ACHN (cell line): ENCODE measurements at regions not wholly inside any gene's neighbourhood (a gene's known extent, or its start where the extent isn't known, plus 50 kb on each side); places are given as distances from the start of the nearest gene placed in this dataset.
"Not testable (repeated sequence)": the region's sequence is repeated elsewhere in the genome, so short reads cannot be mapped to it uniquely, and the experiment has no call there.

Experiments
- DNase-seq: peaks from one replicate; pipeline ENCODE4 v3.0.0-alpha.2; 2015
- in situ Hi-C: cut with HindIII; loops from 2 replicates; pipeline ENCODE4 v1.10.0; 2017; ENCODE audit warnings: low sequenced_read_pairs, low pct_ligation_motif_present, low pct_unique_long_range_greater_than_20kb

- DNase-seq: no peak
- in situ Hi-C loops: no loop called here
Observed at GRCh38 chr2:115904516-115904915, 1462.1 kb downstream of the DPP10 start.

GRCh38 chr2:115908731-115909130 lies 1466.3 kb downstream of the DPP10 start:
- DNase-seq: no peak
- in situ Hi-C loops: no loop called here

- in situ Hi-C loops: no loop called here
- peak; percentile 31 for DNase-seq
Observed at GRCh38 chr2:115910270-115910669, 1467.8 kb downstream of the DPP10 start.

GRCh38 chr2:115913921-115914320 lies 1471.5 kb downstream of the DPP10 start:
- no peak for DNase-seq
- in situ Hi-C loops: no loop called here

GRCh38 chr2:115921541-115921940 lies 1479.1 kb downstream of the DPP10 start:
- in situ Hi-C loops: no loop called here
- no peak for DNase-seq

GRCh38 chr2:115939902-115940301 lies 1497.5 kb downstream of the DPP10 start:
- no peak for DNase-seq

GRCh38 chr2:115942800-115943199 lies 1500.4 kb downstream of the DPP10 start:
- no peak for DNase-seq
- in situ Hi-C loops: no loop called here

More at GRCh38 chr2:115939902-115940301, 1497.5 kb downstream of the DPP10 start:
- in situ Hi-C loops: no loop called here

GRCh38 chr2:115946341-115946740 lies 1503.9 kb downstream of the DPP10 start:
- in situ Hi-C loops: no loop called here
- no peak for DNase-seq

- DNase-seq: no peak
- in situ Hi-C loops: no loop called here
Observed at GRCh38 chr2:115946891-115947290, 1504.5 kb downstream of the DPP10 start.

GRCh38 chr2:115976916-115977315 lies 1534.5 kb downstream of the DPP10 start:
- in situ Hi-C loops: no loop called here
- DNase-seq: no peak

GRCh38 chr2:115999039-115999438 lies 1556.6 kb downstream of the DPP10 start:
- in situ Hi-C loops: no loop called here
- DNase-seq: no peak

- in situ Hi-C loops: no loop called here
- no peak for DNase-seq
Observed at GRCh38 chr2:116023026-116023425, 1580.6 kb downstream of the DPP10 start.

- DNase-seq, in situ Hi-C loops: not testable (repeated sequence)
Observed at GRCh38 chr2:116038758-116039157, 1596.3 kb downstream of the DPP10 start.

GRCh38 chr2:116042530-116042929 lies 1600.1 kb downstream of the DPP10 start:
- in situ Hi-C loops: no loop called here
- DNase-seq: no peak

GRCh38 chr2:116057538-116057937 lies 1615.1 kb downstream of the DPP10 start:
- in situ Hi-C loops: no loop called here
- DNase-seq: no peak

- no peak for DNase-seq
- in situ Hi-C loops: no loop called here
Observed at GRCh38 chr2:116061023-116061422, 1618.6 kb downstream of the DPP10 start.

- in situ Hi-C loops: no loop called here
Observed at GRCh38 chr2:116073731-116074130, 1631.3 kb downstream of the DPP10 start.

GRCh38 chr2:116074161-116074560 lies 1631.7 kb downstream of the DPP10 start:
- DNase-seq: no peak
- in situ Hi-C loops: no loop called here

More at GRCh38 chr2:116073731-116074130, 1631.3 kb downstream of the DPP10 start:
- no peak for DNase-seq

- DNase-seq: no peak
- in situ Hi-C loops: no loop called here
Observed at GRCh38 chr2:116088236-116088635, 1645.8 kb downstream of the DPP10 start.

GRCh38 chr2:116094196-116094595 lies 1651.8 kb downstream of the DPP10 start:
- DNase-seq: peak; percentile 22
- in situ Hi-C loops: no loop called here

- in situ Hi-C loops: no loop called here
Observed at GRCh38 chr2:116095636-116096035, 1653.2 kb downstream of the DPP10 start.

More at GRCh38 chr2:116095636-116096035, 1653.2 kb downstream of the DPP10 start:
- no peak for DNase-seq
